SK-N-SH (cell line): ENCODE measurements at regions not wholly inside any gene's neighbourhood (a gene's known extent, or its start where the extent isn't known, plus 50 kb on each side); places are given as distances from the start of the nearest gene placed in this dataset.

ENCODE experiments used
- CHD2 ChIP-seq: fragments of 150-350 bp; IDR thresholded peaks from 2 replicates; pipeline ENCODE4 v1.6.1; 2018; ENCODE audit warnings: low read length; ENCODE audit not compliant: partially characterized antibody
- EP300 ChIP-seq, 2 experiments: IDR thresholded peaks; 2 replicates each; pipeline versions ENCODE4 v1.4.0 to v1.6.1; 2012; ENCODE audit warnings: borderline replicate concordance in 1 of 2, low read depth in 1 of 2, low read length in 1 of 2
- FOXM1 ChIP-seq: IDR thresholded peaks from 2 replicates; pipeline ENCODE4 v1.4.0; 2012; ENCODE audit warnings: low read depth, mild to moderate bottlenecking
- NFIC ChIP-seq: IDR thresholded peaks from 2 replicates; pipeline ENCODE4 v1.4.0; 2012; ENCODE audit warnings: borderline replicate concordance
- POLR2AphosphoS5 ChIP-seq: IDR thresholded peaks from 2 replicates; pipeline ENCODE4 v1.6.1; 2012; ENCODE audit warnings: low read depth, low read length
- RFX5 ChIP-seq: IDR thresholded peaks from 2 replicates; pipeline ENCODE4 v1.6.1; 2012; ENCODE audit warnings: mild to moderate bottlenecking, improper control_type of control experiment, low read length
- YY1 ChIP-seq: IDR thresholded peaks from 2 replicates; pipeline ENCODE4 v1.4.0; 2012; ENCODE audit warnings: low read depth, mild to moderate bottlenecking
- TF ChIP-seq, protein P1 (sequence below): fragments of 200-600 bp; sonication (generic); IDR thresholded peaks from 2 replicates; pipeline ENCODE4 v1.6.1; 2017; ENCODE audit warnings: antibody characterized with exemption, mild to moderate bottlenecking, moderate library complexity
- TF ChIP-seq, protein P2 (sequence below): IDR thresholded peaks from 2 replicates; pipeline ENCODE4 v1.6.1; 2012; ENCODE audit warnings: mild to moderate bottlenecking, low read depth, low read length, moderate library complexity
- TF ChIP-seq, protein P3 (sequence below): IDR thresholded peaks from 2 replicates; pipeline ENCODE4 v1.4.0; 2012; ENCODE audit warnings: low read depth, borderline replicate concordance

DNA sequence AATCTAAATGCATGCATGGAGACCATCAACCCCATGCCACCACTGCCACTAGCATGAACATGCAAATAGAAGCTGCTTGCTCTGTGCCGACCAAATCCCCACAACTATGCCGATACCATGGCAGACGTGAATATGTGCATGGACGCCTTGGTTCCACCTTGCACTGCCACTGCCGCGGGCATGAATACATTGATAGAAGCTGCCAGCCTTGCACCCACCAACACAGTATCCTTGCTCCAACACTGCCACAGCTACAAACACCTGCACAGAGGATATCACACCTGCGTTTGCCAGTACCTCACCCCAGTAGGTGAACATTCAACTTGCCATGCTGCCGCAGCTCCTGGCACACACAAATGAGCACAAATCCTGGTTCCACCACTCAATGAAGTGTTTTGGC, 527.4 kb upstream of the REG3G start:
- TF ChIP-seq CHD2 (no peak), EP300 (IDR thresholded peaks at IDR 0.05; ENCODE audit: borderline replicate concordance in 1 of 2, low read depth in 1 of 2, low read length in 1 of 2) (no peak), NFIC (no peak), RFX5 (no peak), POLR2AphosphoS5 (no peak), FOXM1 (no peak), YY1 (no peak)
- TF ChIP-seq, protein P1, sequence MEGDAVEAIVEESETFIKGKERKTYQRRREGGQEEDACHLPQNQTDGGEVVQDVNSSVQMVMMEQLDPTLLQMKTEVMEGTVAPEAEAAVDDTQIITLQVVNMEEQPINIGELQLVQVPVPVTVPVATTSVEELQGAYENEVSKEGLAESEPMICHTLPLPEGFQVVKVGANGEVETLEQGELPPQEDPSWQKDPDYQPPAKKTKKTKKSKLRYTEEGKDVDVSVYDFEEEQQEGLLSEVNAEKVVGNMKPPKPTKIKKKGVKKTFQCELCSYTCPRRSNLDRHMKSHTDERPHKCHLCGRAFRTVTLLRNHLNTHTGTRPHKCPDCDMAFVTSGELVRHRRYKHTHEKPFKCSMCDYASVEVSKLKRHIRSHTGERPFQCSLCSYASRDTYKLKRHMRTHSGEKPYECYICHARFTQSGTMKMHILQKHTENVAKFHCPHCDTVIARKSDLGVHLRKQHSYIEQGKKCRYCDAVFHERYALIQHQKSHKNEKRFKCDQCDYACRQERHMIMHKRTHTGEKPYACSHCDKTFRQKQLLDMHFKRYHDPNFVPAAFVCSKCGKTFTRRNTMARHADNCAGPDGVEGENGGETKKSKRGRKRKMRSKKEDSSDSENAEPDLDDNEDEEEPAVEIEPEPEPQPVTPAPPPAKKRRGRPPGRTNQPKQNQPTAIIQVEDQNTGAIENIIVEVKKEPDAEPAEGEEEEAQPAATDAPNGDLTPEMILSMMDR, result no peak
- TF ChIP-seq, protein P2, sequence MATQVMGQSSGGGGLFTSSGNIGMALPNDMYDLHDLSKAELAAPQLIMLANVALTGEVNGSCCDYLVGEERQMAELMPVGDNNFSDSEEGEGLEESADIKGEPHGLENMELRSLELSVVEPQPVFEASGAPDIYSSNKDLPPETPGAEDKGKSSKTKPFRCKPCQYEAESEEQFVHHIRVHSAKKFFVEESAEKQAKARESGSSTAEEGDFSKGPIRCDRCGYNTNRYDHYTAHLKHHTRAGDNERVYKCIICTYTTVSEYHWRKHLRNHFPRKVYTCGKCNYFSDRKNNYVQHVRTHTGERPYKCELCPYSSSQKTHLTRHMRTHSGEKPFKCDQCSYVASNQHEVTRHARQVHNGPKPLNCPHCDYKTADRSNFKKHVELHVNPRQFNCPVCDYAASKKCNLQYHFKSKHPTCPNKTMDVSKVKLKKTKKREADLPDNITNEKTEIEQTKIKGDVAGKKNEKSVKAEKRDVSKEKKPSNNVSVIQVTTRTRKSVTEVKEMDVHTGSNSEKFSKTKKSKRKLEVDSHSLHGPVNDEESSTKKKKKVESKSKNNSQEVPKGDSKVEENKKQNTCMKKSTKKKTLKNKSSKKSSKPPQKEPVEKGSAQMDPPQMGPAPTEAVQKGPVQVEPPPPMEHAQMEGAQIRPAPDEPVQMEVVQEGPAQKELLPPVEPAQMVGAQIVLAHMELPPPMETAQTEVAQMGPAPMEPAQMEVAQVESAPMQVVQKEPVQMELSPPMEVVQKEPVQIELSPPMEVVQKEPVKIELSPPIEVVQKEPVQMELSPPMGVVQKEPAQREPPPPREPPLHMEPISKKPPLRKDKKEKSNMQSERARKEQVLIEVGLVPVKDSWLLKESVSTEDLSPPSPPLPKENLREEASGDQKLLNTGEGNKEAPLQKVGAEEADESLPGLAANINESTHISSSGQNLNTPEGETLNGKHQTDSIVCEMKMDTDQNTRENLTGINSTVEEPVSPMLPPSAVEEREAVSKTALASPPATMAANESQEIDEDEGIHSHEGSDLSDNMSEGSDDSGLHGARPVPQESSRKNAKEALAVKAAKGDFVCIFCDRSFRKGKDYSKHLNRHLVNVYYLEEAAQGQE, result no peak
- TF ChIP-seq, protein P3, sequence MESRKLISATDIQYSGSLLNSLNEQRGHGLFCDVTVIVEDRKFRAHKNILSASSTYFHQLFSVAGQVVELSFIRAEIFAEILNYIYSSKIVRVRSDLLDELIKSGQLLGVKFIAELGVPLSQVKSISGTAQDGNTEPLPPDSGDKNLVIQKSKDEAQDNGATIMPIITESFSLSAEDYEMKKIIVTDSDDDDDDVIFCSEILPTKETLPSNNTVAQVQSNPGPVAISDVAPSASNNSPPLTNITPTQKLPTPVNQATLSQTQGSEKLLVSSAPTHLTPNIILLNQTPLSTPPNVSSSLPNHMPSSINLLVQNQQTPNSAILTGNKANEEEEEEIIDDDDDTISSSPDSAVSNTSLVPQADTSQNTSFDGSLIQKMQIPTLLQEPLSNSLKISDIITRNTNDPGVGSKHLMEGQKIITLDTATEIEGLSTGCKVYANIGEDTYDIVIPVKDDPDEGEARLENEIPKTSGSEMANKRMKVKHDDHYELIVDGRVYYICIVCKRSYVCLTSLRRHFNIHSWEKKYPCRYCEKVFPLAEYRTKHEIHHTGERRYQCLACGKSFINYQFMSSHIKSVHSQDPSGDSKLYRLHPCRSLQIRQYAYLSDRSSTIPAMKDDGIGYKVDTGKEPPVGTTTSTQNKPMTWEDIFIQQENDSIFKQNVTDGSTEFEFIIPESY, result no peak
